Liver (tissue), 3 donors: ENCODE measurements at regions not wholly inside any gene's neighbourhood (a gene's known extent, or its start where the extent isn't known, plus 50 kb on each side); places are given as distances from the start of the nearest gene placed in this dataset.

Experiments
- ATF3 ChIP-seq: IDR thresholded peaks from 2 replicates; pipeline ENCODE4 v1.6.1; 2016; ENCODE audit warnings: antibody characterized with exemption
- CTCF ChIP-seq: fragments of 150-350 bp; IDR thresholded peaks from 2 replicates; pipeline ENCODE4 v1.5.1; 2017; ENCODE audit warnings: improper control_type of control experiment, low read depth, low read length; ENCODE audit not compliant: missing input control
- EGR1 ChIP-seq, 2 donors: IDR thresholded peaks; 2 replicates each; pipeline ENCODE4 v1.6.1; 2016 to 2018; ENCODE audit warnings: antibody characterized with exemption in 2 of 2, low read depth in 2 of 2
- FOXA1 ChIP-seq: IDR thresholded peaks from 2 replicates; pipeline ENCODE4 v1.6.1; 2016; ENCODE audit warnings: antibody characterized with exemption
- GABPA ChIP-seq, 2 donors: IDR thresholded peaks in 1 of 2; conservative IDR thresholded peaks in 1 of 2; 2 replicates each; pipeline ENCODE4 v1.6.1; 2016; ENCODE audit warnings: antibody characterized with exemption in 2 of 2, mild to moderate bottlenecking in 1 of 2, moderate library complexity in 1 of 2
- JUND ChIP-seq, 2 donors: IDR thresholded peaks; 2 replicates each; pipeline ENCODE4 v1.6.1; 2016; ENCODE audit warnings: antibody characterized with exemption in 2 of 2
- RAD21 ChIP-seq, 2 donors: IDR thresholded peaks; 2 replicates each; pipeline ENCODE4 v1.6.1; 2016; ENCODE audit warnings: antibody characterized with exemption in 2 of 2, mild to moderate bottlenecking in 2 of 2
- REST ChIP-seq: IDR thresholded peaks from 2 replicates; pipeline ENCODE4 v1.6.1; 2016; ENCODE audit warnings: antibody characterized with exemption, mild to moderate bottlenecking
- RXRA ChIP-seq, 2 donors: IDR thresholded peaks; 2 replicates each; pipeline ENCODE4 v1.6.1; 2017 to 2018; ENCODE audit warnings: antibody characterized with exemption in 2 of 2, mild to moderate bottlenecking in 1 of 2
- SP1 ChIP-seq: IDR thresholded peaks from 2 replicates; pipeline ENCODE4 v1.6.1; 2018; ENCODE audit warnings: antibody characterized with exemption, mild to moderate bottlenecking
- TAF1 ChIP-seq: conservative IDR thresholded peaks from 2 replicates; pipeline ENCODE4 v1.6.1; 2016; ENCODE audit warnings: antibody characterized with exemption, mild to moderate bottlenecking
- YY1 ChIP-seq: IDR thresholded peaks from 2 replicates; pipeline ENCODE4 v1.6.1; 2016; ENCODE audit warnings: antibody characterized with exemption, mild to moderate bottlenecking
- ZBTB33 ChIP-seq: IDR thresholded peaks from 2 replicates; pipeline ENCODE4 v1.6.1; 2016; ENCODE audit warnings: antibody characterized with exemption
- TF ChIP-seq, protein P1 (sequence below): IDR thresholded peaks from 2 replicates; pipeline ENCODE4 v1.6.1; 2016; ENCODE audit warnings: antibody characterized with exemption
- donor health status: healthy.
- donor health status: healthy.

GRCh38 chr12:68514807-68515411 lies 95.8 kb upstream of the RAP1B start:
- no peak for TF ChIP-seq CTCF
- TF ChIP-seq, protein P1, sequence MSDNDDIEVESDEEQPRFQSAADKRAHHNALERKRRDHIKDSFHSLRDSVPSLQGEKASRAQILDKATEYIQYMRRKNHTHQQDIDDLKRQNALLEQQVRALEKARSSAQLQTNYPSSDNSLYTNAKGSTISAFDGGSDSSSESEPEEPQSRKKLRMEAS = no peak
- no peak for TF ChIP-seq ATF3
- no peak for TF ChIP-seq TAF1
- TF ChIP-seq ZBTB33 = no peak
- no peak for TF ChIP-seq FOXA1
- no peak for TF ChIP-seq REST
- TF ChIP-seq YY1 = no peak
- TF ChIP-seq RAD21 (IDR thresholded peaks at IDR 0.05) = no peak
- TF ChIP-seq EGR1 (IDR thresholded peaks at IDR 0.05; ENCODE audit: low read depth in 2 of 2) = no peak
- no peak for TF ChIP-seq JUND (IDR thresholded peaks at IDR 0.05)
- TF ChIP-seq GABPA (IDR thresholded peaks at IDR 0.05 in 1 of 2, conservative IDR thresholded peaks at IDR 0.05 in 1 of 2) = no peak
- no peak for TF ChIP-seq SP1
- TF ChIP-seq RXRA (IDR thresholded peaks at IDR 0.05) = no peak
